ENCODE measurements at regions not wholly inside any gene's neighbourhood (a gene's known extent, or its start where the extent isn't known, plus 50 kb on each side); places are given as distances from the start of the nearest gene placed in this dataset.
"Not testable (repeated sequence)": the region's sequence is repeated elsewhere in the genome, so short reads cannot be mapped to it uniquely, and the experiment has no call there.

- intact Hi-C loops (cut with DNase I); DNase-seq (ENCODE audit: extremely low spot score); H3K27ac ChIP-seq (replicated peaks in 1 of 4); H3K27me3 ChIP-seq; H3K4me1 ChIP-seq; H3K36me3 ChIP-seq; H3K9me3 ChIP-seq; H3K4me3 ChIP-seq: not testable (repeated sequence)
- no CpG with 5 or more reads among the region's 5 CpGs for WGBS
Observed at GRCh38 chr21:6072691-6073090, 4448.7 kb upstream of the TPTE start.

GRCh38 chr21:6073993-6074705, 4447.2 kb upstream of the TPTE start:
- H3K4me1 ChIP-seq; H3K36me3 ChIP-seq; H3K27ac ChIP-seq (replicated peaks in 1 of 4); H3K27me3 ChIP-seq; H3K4me3 ChIP-seq; intact Hi-C loops (cut with DNase I); DNase-seq (ENCODE audit: extremely low spot score); H3K9me3 ChIP-seq: not testable (repeated sequence)
- WGBS, result no CpG with 5 or more reads among the region's 19 CpGs

- H3K4me1 ChIP-seq; H3K27me3 ChIP-seq; intact Hi-C loops (cut with DNase I); H3K27ac ChIP-seq (replicated peaks in 1 of 4); H3K4me3 ChIP-seq; DNase-seq (ENCODE audit: extremely low spot score); H3K36me3 ChIP-seq; H3K9me3 ChIP-seq: not testable (repeated sequence)
- WGBS, result no CpG with 5 or more reads among the region's 17 CpGs
Observed at GRCh38 chr21:6074935-6075334, 4446.4 kb upstream of the TPTE start.

GRCh38 chr21:6075627-6076208, 4445.7 kb upstream of the TPTE start:
- H3K27me3 ChIP-seq; intact Hi-C loops (cut with DNase I); H3K36me3 ChIP-seq; H3K27ac ChIP-seq (replicated peaks in 1 of 4); H3K4me3 ChIP-seq; DNase-seq (ENCODE audit: extremely low spot score); H3K4me1 ChIP-seq; H3K9me3 ChIP-seq: not testable (repeated sequence)
- WGBS, result no CpG with 5 or more reads among the region's 24 CpGs

GRCh38 chr21:6077358-6077757, 4444.0 kb upstream of the TPTE start:
- H3K4me1 ChIP-seq; DNase-seq (ENCODE audit: extremely low spot score); H3K9me3 ChIP-seq; intact Hi-C loops (cut with DNase I); H3K4me3 ChIP-seq; H3K27me3 ChIP-seq; H3K27ac ChIP-seq (replicated peaks in 1 of 4); H3K36me3 ChIP-seq: not testable (repeated sequence)
- no CpG with 5 or more reads among the region's 12 CpGs for WGBS

DNA sequence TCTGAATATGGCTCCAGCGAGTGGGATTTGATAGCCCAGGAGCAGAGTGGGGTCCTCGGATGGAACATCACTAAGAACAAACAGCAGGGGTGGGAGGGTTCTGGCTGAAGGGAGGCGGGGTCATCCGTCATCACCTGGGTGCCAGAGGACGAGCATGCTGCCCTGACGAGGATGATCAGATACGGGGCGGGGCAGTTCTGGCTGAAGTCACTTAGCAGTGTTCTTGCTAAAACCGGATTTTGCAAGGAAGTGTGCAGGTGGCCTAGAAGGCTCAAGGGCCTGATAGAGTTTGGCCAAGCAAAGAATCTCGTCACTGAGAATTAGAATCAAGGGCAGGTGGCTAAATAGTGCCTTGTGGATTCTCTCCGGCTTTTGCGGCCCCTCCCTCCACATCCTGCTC, 4442.5 kb upstream of the TPTE start:
- WGBS, result no CpG with 5 or more reads among the region's 12 CpGs
- H3K9me3 ChIP-seq; DNase-seq (ENCODE audit: extremely low spot score); H3K36me3 ChIP-seq; intact Hi-C loops (cut with DNase I); H3K4me3 ChIP-seq; H3K27ac ChIP-seq (replicated peaks in 1 of 4); H3K27me3 ChIP-seq; H3K4me1 ChIP-seq: not testable (repeated sequence)

DNA sequence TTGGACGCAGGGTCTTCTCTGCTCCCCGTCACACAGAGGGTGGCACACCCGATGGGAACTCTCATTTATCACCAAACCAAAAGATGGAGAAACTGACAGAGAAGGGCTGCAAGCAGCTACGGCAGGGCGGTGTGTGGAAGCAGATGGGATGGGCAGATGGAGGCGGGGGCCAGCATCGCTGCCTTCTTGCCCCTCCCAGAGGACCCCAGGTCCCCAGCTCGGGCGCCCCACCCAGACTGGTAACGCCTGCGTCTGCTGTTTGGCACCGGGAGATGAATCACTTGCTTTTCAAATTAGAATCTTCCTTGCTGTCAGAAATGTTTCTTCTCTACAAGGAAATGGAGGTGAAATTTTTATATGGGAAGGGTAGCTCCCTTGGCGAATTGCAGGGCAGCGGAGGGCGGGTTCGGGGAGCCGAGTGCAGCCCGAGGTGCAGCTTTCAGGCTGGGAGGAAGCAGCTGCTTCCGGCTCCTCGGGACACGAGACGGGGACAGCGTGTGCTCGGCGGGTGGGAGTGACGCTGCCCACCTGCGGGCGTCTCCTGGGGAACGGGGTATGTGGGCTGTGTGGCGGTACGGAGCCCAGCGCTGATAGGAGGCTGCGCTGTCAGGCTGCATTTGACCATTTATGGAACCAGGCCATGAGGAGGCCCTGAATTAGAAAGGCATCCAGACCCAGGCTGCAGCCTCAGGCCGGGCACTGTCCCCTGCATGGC, 4440.3 kb upstream of the TPTE start:
- H3K27me3 ChIP-seq; H3K36me3 ChIP-seq; H3K9me3 ChIP-seq; H3K4me1 ChIP-seq; H3K27ac ChIP-seq (replicated peaks in 1 of 4); DNase-seq (ENCODE audit: extremely low spot score); H3K4me3 ChIP-seq; intact Hi-C loops (cut with DNase I): not testable (repeated sequence)
- WGBS, result no CpG with 5 or more reads among the region's 34 CpGs

GRCh38 chr21:6082166-6082565, 4439.2 kb upstream of the TPTE start:
- H3K4me1 ChIP-seq; DNase-seq (ENCODE audit: extremely low spot score); intact Hi-C loops (cut with DNase I); H3K4me3 ChIP-seq; H3K9me3 ChIP-seq; H3K27ac ChIP-seq (replicated peaks in 1 of 4); H3K36me3 ChIP-seq; H3K27me3 ChIP-seq: not testable (repeated sequence)
- WGBS, result no CpG with 5 or more reads among the region's 12 CpGs

- H3K9me3 ChIP-seq; H3K4me1 ChIP-seq; H3K27me3 ChIP-seq; H3K27ac ChIP-seq (replicated peaks in 1 of 4); intact Hi-C loops (cut with DNase I); H3K36me3 ChIP-seq; DNase-seq (ENCODE audit: extremely low spot score); H3K4me3 ChIP-seq: not testable (repeated sequence)
- WGBS, result no CpG with 5 or more reads among the region's 10 CpGs
Observed at GRCh38 chr21:6083574-6084120, 4437.7 kb upstream of the TPTE start.

DNA sequence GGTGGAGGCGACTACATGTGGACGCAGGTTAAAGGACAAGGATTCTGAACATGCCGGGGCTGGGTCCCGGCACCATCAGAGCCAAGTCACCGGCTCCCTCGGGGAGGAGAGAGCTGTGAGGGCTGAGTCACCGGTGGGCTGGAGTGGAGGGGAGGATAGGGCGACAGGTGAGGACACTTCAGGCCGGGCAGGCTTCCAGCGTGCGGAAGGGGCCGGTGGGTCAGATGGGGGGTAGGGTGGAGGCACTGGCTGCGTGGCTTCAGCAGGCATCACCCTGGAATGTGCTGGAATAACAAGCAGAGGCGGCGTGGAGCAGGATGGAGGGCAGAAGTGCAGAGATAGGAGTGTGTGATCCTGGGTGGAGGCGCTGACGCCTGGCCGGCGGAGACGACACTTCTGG, 4435.3 kb upstream of the TPTE start:
- intact Hi-C loops (cut with DNase I); H3K27ac ChIP-seq (replicated peaks in 1 of 4); H3K4me3 ChIP-seq; DNase-seq (ENCODE audit: extremely low spot score); H3K36me3 ChIP-seq; H3K4me1 ChIP-seq; H3K9me3 ChIP-seq; H3K27me3 ChIP-seq: not testable (repeated sequence)
- WGBS, result no CpG with 5 or more reads among the region's 20 CpGs

- H3K36me3 ChIP-seq; H3K27ac ChIP-seq (replicated peaks in 1 of 4); intact Hi-C loops (cut with DNase I); H3K4me3 ChIP-seq; H3K4me1 ChIP-seq; H3K9me3 ChIP-seq; DNase-seq (ENCODE audit: extremely low spot score); H3K27me3 ChIP-seq: not testable (repeated sequence)
- no CpG with 5 or more reads among the region's 24 CpGs for WGBS
Observed at GRCh38 chr21:6087579-6088178, 4433.7 kb upstream of the TPTE start.

GRCh38 chr21:6090286-6090908, 4431.0 kb upstream of the TPTE start:
- intact Hi-C loops (cut with DNase I); H3K4me1 ChIP-seq; H3K36me3 ChIP-seq; H3K27me3 ChIP-seq; H3K9me3 ChIP-seq; H3K4me3 ChIP-seq; H3K27ac ChIP-seq (replicated peaks in 1 of 4); DNase-seq (ENCODE audit: extremely low spot score): not testable (repeated sequence)
- no CpG with 5 or more reads among the region's 24 CpGs for WGBS

Measured in esophagus muscularis mucosa (tissue), 4 donors.